NCI-H2227 treated with DMSO at 0.1 percent for 48 hours (cell line): ENCODE measurements at regions not wholly inside any gene's neighbourhood (a gene's known extent, or its start where the extent isn't known, plus 50 kb on each side); places are given as distances from the start of the nearest gene placed in this dataset.

ENCODE experiments used
- DNase-seq: peaks from one replicate; lab custom pipeline; 2025; lab: John Stamatoyannopoulos, UW

DNA sequence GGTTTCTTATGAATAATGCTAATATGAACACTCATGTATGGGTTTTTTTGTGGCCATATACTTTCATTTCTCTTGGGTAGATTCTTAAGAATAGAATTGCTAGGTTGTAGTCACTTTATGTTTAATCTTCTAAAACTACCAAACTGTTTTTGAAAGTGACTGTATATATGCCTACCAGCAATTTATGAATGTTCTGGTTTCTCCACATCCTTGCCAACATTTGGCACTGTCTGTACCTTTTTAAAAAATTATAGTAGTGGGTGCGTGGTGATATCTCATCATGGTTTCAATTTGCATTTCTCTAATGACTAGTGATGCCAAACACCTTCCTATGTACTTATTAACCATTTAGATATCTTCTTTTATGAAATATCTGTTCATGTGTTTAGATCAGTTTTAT, 110.6 kb upstream of the RIOK3 start:
- DNase-seq, result no peak

DNA sequence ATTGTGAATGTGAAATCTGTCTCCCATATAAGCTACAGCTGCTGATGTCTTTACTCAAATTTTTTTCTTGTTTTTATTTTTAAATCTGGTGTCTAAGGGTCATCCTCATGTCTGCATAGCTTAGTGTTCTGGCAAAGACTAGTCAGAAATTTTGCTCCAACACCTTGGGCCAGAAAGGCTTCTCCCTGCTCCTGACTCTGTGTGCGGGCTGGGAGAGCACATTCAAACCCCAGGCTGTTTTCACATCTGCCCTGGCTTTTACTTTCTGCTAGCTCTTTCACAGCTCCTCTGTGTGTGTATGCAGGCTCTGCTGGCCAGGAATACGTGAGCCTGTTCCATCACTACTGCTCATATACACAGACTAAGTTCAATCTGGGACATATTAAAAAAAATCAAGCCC, 102.9 kb upstream of the RIOK3 start:
- no peak for DNase-seq

- DNase-seq, result no peak
Observed at GRCh38 chr18:23351521-23351920, 101.6 kb upstream of the RIOK3 start.

DNA sequence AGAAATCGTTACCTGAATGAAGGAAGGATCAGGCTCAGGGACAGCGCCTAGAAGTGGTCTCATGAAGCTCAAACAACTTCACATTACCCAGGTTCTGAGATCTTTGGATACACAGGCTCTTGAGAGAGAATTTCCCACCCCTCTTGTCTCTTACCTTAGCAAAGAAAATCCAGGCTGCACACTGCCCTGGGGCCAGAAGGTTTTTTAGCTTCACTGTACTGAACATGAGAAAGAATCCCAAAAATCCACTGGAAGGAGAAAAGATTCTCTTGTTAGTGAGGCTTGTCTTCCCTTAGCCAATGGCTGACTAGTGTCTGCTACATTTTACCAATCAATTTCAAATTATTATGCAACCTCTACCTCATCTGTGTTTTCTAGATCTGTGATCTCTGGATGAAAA, 101.0 kb upstream of the RIOK3 start:
- no peak for DNase-seq

GRCh38 chr18:23353459-23353858, 99.6 kb upstream of the RIOK3 start:
- DNase-seq, result no peak

DNA sequence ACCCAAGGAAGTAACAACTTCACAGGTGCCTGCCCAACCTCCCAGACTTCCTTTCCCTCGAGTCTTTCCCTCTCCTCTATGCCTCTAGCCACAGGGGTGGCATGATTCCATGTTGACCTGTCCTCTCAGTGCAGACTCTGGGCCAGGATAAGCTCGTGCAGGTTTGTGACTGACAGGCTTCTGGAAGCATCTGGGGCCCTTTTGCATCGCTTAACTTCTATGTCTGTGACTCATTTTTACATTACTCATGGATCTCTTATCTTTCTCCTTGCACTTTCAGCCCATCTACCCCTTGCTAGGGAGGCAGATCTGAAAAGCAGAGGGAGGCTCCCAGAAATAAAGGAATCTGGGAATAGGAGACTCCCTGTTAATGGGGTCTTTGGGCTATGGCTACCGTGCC, 98.5 kb upstream of the RIOK3 start:
- DNase-seq, result no peak

GRCh38 chr18:23355206-23355605, 97.9 kb upstream of the RIOK3 start:
- no peak for DNase-seq

- DNase-seq, result no peak
Observed at GRCh38 chr18:23356424-23356823, 96.7 kb upstream of the RIOK3 start.

GRCh38 chr18:23356915-23357601, 96.0 kb upstream of the RIOK3 start:
- no peak for DNase-seq

DNA sequence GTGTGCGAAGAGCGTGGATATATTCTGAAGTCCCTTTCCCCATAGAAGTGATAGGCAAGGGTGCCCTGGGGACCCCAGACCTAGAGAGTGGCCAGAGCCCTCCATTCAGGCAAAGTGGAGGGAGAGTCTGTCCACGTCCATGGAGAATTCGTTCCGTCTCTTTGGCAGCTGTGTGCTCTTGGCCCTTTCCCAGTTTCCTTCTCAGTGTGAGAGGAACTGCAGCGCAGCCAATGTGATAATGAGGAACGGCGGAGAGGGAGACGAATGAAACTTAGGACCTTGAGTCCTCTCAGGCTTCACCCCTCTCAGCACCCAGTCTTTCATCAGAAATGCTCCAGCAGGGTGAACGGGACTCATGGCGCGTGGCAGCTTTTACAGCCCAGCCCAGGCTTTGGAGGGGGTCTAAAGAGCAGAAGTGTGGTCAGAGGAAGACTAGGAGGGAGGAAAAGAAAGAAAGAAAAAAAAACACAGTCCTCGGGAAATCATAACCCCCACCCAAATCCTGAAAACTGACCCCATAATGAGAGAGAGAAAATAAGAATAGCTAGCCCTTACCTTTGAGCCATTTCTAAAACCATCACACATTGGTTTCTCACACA, 95.0 kb upstream of the RIOK3 start:
- no peak for DNase-seq

- no peak for DNase-seq
Observed at GRCh38 chr18:23359421-23359820, 93.7 kb upstream of the RIOK3 start.

- DNase-seq, result no peak
Observed at GRCh38 chr18:23363865-23364570, 89.1 kb upstream of the RIOK3 start.

DNA sequence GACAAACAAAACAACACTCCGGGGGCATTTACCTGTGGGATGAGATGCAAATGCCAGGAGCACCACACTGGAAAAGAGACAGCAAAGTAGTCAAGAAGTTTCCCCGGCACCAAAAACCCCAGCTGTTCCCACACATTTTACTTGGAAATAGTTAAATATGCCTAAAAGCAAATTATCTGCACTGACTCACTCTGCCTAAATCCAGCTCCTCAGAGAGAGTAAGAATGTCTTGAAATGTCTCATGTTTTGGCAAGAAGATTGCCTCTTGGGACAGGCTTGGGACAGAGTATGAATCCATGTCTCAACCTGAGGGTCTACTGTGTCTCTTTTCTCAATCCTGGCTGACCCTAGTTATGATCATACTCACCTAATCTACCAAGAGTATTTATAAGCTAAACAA, 87.5 kb upstream of the RIOK3 start:
- DNase-seq, result no peak

- no peak for DNase-seq
Observed at GRCh38 chr18:23369266-23369665, 83.8 kb upstream of the RIOK3 start.

GRCh38 chr18:23373570-23373969, 79.5 kb upstream of the RIOK3 start:
- no peak for DNase-seq

GRCh38 chr18:23377669-23378301, 75.3 kb upstream of the RIOK3 start:
- no peak for DNase-seq

DNA sequence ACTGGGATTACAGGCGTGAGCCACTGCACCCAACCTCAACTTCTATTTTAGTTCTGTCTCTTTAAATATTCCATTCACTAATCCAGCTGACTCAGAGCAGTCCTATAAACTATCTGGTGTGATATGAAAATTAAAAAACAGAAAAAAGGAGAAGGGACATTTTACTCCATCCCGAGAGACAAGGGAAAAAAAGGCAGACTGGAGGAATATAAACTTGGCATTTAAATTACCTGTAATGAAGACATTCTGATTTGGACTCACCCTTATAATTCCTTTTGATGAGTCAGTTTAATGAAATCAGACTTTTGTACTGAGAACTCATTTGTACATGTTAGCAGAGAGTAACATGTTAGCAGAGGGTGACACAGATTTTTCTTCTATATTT, 74.8 kb upstream of the RIOK3 start:
- no peak for DNase-seq

DNA sequence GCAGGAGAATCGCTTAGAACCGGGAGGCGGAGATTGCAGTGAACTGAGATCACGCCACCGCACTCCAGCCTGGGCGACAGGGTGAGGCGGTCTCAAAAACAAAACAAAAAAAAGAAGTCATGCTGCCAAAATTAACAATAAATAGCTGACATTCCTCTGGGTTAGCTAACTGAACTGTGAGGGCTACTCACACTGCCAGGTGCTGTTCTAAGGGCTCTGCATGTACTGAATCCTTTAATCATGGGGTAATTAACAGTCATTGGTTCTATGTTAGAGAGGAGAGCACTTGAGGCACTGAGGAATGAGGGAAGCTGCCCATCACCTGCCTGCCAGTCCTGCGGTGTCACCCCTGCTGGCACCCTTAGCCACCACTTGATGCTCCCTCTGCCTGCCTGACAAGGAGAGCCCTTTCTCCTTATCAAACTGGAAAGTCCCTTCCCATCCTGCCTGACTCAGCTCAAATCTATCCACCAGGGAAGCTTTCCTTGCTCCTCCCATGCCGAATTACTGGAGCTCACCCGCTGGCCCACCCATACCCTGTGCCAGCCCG, 73.0 kb upstream of the RIOK3 start:
- DNase-seq, result no peak

DNA sequence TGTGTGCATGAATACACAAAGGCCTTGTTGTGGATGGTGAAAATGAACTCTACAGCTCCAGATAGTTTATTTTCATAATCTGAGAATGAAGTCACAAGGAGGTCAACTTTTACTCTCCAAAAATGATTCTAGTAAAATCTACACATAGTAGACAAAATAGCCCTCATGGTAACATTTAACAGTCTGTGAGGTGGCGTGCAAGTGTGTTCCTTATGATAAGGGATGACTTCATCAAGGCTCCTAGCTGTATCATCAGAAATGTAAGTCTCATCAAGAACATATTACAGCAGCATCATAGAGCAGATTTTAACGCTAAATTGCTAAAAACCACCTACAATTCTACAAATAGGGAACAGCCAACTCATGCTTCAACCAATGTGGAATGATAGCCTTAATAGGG, 72.3 kb upstream of the RIOK3 start:
- DNase-seq, result no peak

DNA sequence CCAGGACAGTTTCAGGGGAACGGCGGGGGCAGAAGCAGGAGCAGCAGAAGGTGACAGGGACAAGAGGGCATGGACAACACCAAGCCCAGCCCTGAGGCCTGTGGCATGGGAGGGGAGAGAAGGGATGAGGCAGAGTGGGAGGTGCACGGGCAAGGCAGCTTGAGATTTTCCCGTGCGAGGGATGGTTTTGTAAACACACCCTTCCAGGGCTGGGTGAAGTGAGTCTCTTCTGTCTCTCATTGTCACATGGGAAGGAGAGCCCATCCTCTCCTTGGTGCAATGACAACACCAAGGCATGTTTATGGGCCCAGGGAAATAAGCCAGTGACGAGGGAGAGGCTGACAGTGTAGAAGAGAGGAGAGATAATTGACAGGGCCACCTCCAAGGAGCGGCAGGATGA, 69.6 kb upstream of the RIOK3 start:
- no peak for DNase-seq

DNA sequence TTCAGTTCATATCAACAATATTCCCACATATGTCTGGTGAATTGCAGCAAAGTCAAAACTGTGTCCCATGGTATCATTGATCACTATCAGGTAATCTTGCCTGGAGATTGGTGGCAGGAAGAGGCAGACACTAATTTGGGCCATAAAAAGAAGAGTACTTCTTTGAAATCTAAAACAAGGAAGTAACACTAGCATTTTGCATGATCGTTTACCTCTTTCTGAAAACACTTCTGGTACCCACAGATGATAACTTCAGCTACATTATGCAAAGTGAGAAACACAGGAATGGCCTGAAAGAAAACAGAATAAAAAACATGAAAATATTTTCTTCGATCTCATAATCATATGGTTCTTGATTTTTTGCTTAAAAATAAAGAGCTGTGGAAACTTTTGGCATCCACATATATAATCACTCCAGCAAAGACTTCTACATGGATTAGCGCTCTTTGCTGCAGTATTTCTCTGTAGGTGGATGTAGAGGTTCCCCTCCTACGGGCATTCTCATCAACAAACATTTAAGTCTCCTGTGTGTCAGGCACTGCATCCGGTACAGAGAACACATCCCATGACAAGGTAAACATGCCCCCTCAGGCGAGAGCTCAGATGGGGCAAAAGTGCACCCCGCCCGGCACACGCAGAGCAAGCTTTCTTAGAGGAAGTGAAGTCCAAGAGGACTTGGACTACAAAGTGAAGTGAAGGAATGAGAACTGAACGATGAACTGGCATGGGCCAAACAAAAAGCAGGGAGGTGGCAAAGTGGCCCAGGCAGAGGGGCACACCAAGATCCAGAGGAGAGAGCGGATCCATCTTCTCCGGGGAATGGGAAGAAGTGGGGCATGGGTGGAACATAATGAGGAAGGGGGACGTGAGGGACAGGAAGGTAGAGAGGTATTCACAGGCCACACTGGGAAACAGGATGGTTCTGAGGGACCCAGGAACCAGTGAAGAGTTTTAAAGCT, 68.0 kb upstream of the RIOK3 start:
- DNase-seq, result no peak

DNA sequence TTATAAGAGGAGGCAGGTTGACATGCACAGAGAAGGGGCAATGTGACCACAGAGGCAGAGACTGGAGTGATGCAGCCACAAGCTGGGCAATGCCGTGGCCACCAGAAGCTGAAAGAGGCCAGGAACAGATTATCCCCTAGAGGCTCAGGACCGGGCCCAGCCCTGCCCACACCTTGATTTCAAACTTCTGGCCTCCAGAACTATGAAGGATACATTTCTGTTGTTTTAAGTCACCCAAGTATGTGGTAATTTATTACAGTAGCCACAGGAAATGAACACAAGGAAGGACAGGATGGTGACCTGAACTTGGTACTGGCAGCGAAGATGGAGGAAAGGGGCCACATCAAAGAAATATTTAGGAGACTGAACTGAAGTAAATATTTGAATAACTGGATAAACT, 66.8 kb upstream of the RIOK3 start:
- no peak for DNase-seq
